DND-41 (cell line): ENCODE measurements at regions not wholly inside any gene's neighbourhood (a gene's known extent, or its start where the extent isn't known, plus 50 kb on each side); places are given as distances from the start of the nearest gene placed in this dataset.
"Not testable (repeated sequence)": the region's sequence is repeated elsewhere in the genome, so short reads cannot be mapped to it uniquely, and the experiment has no call there.

Experiments used
- ATAC-seq: fragments of 200-7000 bp; cut with Tn5 transposase; 3 replicates; pipeline ENCODE4 v1.9.1; 2021; ENCODE audit warnings: low read depth; ENCODE audit not compliant: insufficient read depth
- DNase-seq: peaks from one replicate; pipeline ENCODE4 v3.0.0-alpha.2; 2020
- H2AFZ ChIP-seq: 2 replicates; pipeline ENCODE4 v1.6.0; 2012; ENCODE audit warnings: low read depth, low read length
- H3K27ac ChIP-seq: 2 replicates; pipeline ENCODE4 v1.5.1; 2012; ENCODE audit warnings: low read length, inconsistent platforms
- H3K27me3 ChIP-seq: fragments of 200-600 bp; sonication (generic); 2 replicates; pipeline ENCODE4 v1.6.0; 2012; ENCODE audit warnings: low read length, mild to moderate bottlenecking, inconsistent platforms; ENCODE audit not compliant: insufficient read depth, poor library complexity
- H3K36me3 ChIP-seq: 2 replicates; pipeline ENCODE4 v1.5.1; 2012; ENCODE audit warnings: low read length, inconsistent platforms; ENCODE audit not compliant: insufficient read depth
- H3K4me1 ChIP-seq: 2 replicates; pipeline ENCODE4 v1.5.1; 2012; ENCODE audit warnings: mild to moderate bottlenecking, low read length; ENCODE audit not compliant: insufficient read depth
- H3K4me2 ChIP-seq: 2 replicates; pipeline ENCODE4 v1.6.0; 2012; ENCODE audit warnings: mild to moderate bottlenecking, moderate library complexity, low read length, inconsistent platforms; ENCODE audit not compliant: insufficient read depth
- H3K4me3 ChIP-seq, 2 experiments: fragments of 200-600 bp in 1 of 2; shearing (Covaris generic) in 1 of 2; 2 replicates each; pipeline ENCODE4 v1.5.1; 2012 to 2016; ENCODE audit warnings: inconsistent platforms in 2 of 2, low read length in 2 of 2, mild to moderate bottlenecking in 2 of 2, low read depth in 1 of 2, moderate library complexity in 1 of 2
- H3K79me2 ChIP-seq: 2 replicates; pipeline ENCODE4 v1.6.0; 2012; ENCODE audit warnings: low read length, inconsistent platforms; ENCODE audit not compliant: insufficient read depth
- H3K9ac ChIP-seq: 2 replicates; pipeline ENCODE4 v1.6.0; 2012; ENCODE audit warnings: low read depth, mild to moderate bottlenecking, inconsistent platforms, low read length, moderate library complexity
- H3K9me3 ChIP-seq: 2 replicates; pipeline ENCODE4 v1.5.1; 2012; ENCODE audit warnings: low read length, moderate library complexity, mild to moderate bottlenecking, inconsistent platforms; ENCODE audit not compliant: insufficient read depth, severe bottlenecking
- H4K20me1 ChIP-seq: 2 replicates; pipeline ENCODE4 v1.6.0; 2012; ENCODE audit warnings: low read length; ENCODE audit not compliant: insufficient read depth
- EZH2 ChIP-seq: IDR thresholded peaks from 3 replicates; pipeline ENCODE4 v1.6.1; 2012; ENCODE audit warnings: borderline replicate concordance, low read depth, mild to moderate bottlenecking, moderate library complexity, low read length, inconsistent platforms; ENCODE audit not compliant: severe bottlenecking
- TF ChIP-seq, protein P1 (sequence below): IDR thresholded peaks from 2 replicates; pipeline ENCODE4 v1.5.1; 2012; ENCODE audit warnings: borderline replicate concordance, low read length, moderate library complexity, mild to moderate bottlenecking; ENCODE audit not compliant: poor library complexity, severe bottlenecking; ENCODE audit errors: extremely low read depth

GRCh38 chr4:13922873-13923645, 295.5 kb upstream of the BOD1L1 start:
- Histone ChIP-seq H3K9me3 (no peaks in the 10 kb centered on the region), H3K4me1 (no peaks in the 10 kb centered on the region), H2AFZ (no peak overlapping the region), H3K79me2 (no peaks in the 10 kb centered on the region), H3K27ac (no peak overlapping the region), H3K4me3 (no peak overlapping the region), H3K4me2 (no peak overlapping the region), H3K9ac (no peak overlapping the region), H3K36me3 (no peaks in the 10 kb centered on the region), H3K27me3 (peaks cover 3% of the 10 kb centered on the region), H4K20me1 (no peaks in the 10 kb centered on the region)
- DNase-seq: no peak
- TF ChIP-seq, protein P1, sequence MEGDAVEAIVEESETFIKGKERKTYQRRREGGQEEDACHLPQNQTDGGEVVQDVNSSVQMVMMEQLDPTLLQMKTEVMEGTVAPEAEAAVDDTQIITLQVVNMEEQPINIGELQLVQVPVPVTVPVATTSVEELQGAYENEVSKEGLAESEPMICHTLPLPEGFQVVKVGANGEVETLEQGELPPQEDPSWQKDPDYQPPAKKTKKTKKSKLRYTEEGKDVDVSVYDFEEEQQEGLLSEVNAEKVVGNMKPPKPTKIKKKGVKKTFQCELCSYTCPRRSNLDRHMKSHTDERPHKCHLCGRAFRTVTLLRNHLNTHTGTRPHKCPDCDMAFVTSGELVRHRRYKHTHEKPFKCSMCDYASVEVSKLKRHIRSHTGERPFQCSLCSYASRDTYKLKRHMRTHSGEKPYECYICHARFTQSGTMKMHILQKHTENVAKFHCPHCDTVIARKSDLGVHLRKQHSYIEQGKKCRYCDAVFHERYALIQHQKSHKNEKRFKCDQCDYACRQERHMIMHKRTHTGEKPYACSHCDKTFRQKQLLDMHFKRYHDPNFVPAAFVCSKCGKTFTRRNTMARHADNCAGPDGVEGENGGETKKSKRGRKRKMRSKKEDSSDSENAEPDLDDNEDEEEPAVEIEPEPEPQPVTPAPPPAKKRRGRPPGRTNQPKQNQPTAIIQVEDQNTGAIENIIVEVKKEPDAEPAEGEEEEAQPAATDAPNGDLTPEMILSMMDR: no peak
- no peak for TF ChIP-seq EZH2
- ATAC-seq: no peak

- H3K79me2 ChIP-seq, DNase-seq, H3K9ac ChIP-seq, H3K36me3 ChIP-seq, H3K4me3 ChIP-seq, H2AFZ ChIP-seq, H4K20me1 ChIP-seq, H3K27ac ChIP-seq, ATAC-seq, H3K4me2 ChIP-seq, H3K4me1 ChIP-seq, H3K9me3 ChIP-seq, H3K27me3 ChIP-seq: not testable (repeated sequence)
Measured at GRCh38 chr4:13924900-13925299, 297.4 kb upstream of the BOD1L1 start.

DNA sequence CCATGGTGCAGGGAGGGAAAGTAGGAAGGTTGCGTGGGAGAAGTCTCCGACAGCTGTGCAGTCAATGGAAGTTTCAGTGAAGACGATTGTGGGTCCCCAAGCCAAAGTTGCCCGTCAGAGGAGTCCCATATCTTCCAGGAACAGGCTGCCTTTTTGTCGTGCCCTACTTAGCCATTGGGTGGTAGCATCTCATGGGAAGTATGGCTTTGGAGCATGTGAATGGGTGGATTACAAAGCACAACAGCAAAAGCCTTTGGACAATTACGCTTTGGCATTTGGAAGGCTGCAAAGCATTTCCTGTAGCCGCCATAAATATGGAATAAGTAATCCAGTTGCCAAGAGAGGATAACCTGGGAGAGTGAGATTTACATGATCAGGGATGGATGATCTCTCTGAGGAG, 300.7 kb upstream of the BOD1L1 start:
- no peaks in the 10 kb centered on the region for H3K79me2 ChIP-seq
- no peak for ATAC-seq
- H3K27me3 ChIP-seq: peaks cover 3% of the 10 kb centered on the region
- H3K4me2 ChIP-seq: no peak overlapping the region
- H3K27ac ChIP-seq: no peak overlapping the region
- no peak for DNase-seq
- H3K9me3 ChIP-seq: no peaks in the 10 kb centered on the region
- no peak overlapping the region for H3K9ac ChIP-seq
- no peaks in the 10 kb centered on the region for H3K4me1 ChIP-seq
- H4K20me1 ChIP-seq: no peaks in the 10 kb centered on the region
- no peak overlapping the region for H3K4me3 ChIP-seq
- TF ChIP-seq, protein P1: no peak
- TF ChIP-seq EZH2: no peak
- no peak overlapping the region for H2AFZ ChIP-seq
- no peaks in the 10 kb centered on the region for H3K36me3 ChIP-seq

DNA sequence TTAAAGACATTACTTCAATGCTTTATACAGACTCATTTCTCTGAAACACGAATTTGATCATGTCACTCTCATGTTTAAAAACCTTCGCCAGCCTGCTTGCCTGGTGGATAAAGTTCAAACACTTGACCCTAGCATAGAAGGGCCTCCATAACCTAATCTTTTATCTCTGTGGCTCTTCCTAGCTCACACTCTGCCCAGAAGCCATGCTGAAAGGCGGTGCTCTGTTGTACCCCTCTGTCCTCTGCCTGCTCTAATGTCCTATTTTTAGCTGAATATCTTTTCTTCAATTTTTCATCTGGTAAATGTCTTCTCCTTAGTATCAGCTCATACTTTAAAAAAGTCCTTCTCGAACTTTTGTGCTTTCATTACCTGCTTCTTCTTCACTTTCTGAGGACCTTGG, 302.6 kb upstream of the BOD1L1 start:
- no peak overlapping the region for H2AFZ ChIP-seq
- no peak overlapping the region for H3K4me3 ChIP-seq
- TF ChIP-seq EZH2: no peak
- TF ChIP-seq, protein P1: no peak
- no peaks in the 10 kb centered on the region for H3K27me3 ChIP-seq
- H3K4me2 ChIP-seq: no peak overlapping the region
- no peaks in the 10 kb centered on the region for H3K4me1 ChIP-seq
- no peak for DNase-seq
- no peaks in the 10 kb centered on the region for H4K20me1 ChIP-seq
- H3K36me3 ChIP-seq: no peaks in the 10 kb centered on the region
- no peak overlapping the region for H3K27ac ChIP-seq
- no peaks in the 10 kb centered on the region for H3K79me2 ChIP-seq
- H3K9ac ChIP-seq: no peak overlapping the region
- H3K9me3 ChIP-seq: no peaks in the 10 kb centered on the region
- no peak for ATAC-seq
